Mesendoderm (in vitro differentiated cells): ENCODE measurements at regions not wholly inside any gene's neighbourhood (a gene's known extent, or its start where the extent isn't known, plus 50 kb on each side); places are given as distances from the start of the nearest gene placed in this dataset.

ENCODE experiments used
- DNase-seq: peaks from one replicate; pipeline ENCODE4 v3.0.0; 2013
- H2AK5ac ChIP-seq: 2 replicates; pipeline ENCODE4 v1.6.1; 2013; ENCODE audit warnings: low read length, inconsistent platforms
- H2BK120ac ChIP-seq: 2 replicates; pipeline ENCODE4 v1.6.1; 2013; ENCODE audit warnings: low read depth, mild to moderate bottlenecking, low read length, moderate library complexity, mixed read lengths
- H2BK15ac ChIP-seq: replicated peaks from 2 replicates; pipeline ENCODE4 v1.6.1; 2013; ENCODE audit warnings: low read depth, mild to moderate bottlenecking, moderate library complexity
- H2BK5ac ChIP-seq: 2 replicates; pipeline ENCODE4 v1.6.1; 2013; ENCODE audit warnings: low read length, inconsistent platforms
- H3K18ac ChIP-seq: 2 replicates; pipeline ENCODE4 v1.6.1; 2013; ENCODE audit warnings: mild to moderate bottlenecking, low read length, mixed read lengths
- H3K23ac ChIP-seq: one replicate; pipeline ENCODE4 v1.6.1; 2013; ENCODE audit warnings: low read length
- H3K27ac ChIP-seq: 2 replicates; pipeline ENCODE4 v1.5.1; 2013; ENCODE audit warnings: low read depth, mild to moderate bottlenecking, inconsistent platforms, low read length, moderate library complexity
- H3K27me3 ChIP-seq: 2 replicates; pipeline ENCODE4 v1.6.1; 2013; ENCODE audit warnings: low read length, control low read depth, mild to moderate bottlenecking, inconsistent platforms; ENCODE audit not compliant: insufficient read depth, poor library complexity
- H3K36me3 ChIP-seq: 2 replicates; pipeline ENCODE4 v1.6.1; 2013; ENCODE audit warnings: low read length, inconsistent platforms; ENCODE audit not compliant: control insufficient read depth, insufficient read depth
- H3K4ac ChIP-seq: one replicate; pipeline ENCODE4 v1.6.1; 2013; ENCODE audit warnings: low read depth, mild to moderate bottlenecking, low read length, moderate library complexity
- H3K4me1 ChIP-seq: 2 replicates; pipeline ENCODE4 v1.6.1; 2013; ENCODE audit warnings: low read depth, low read length, inconsistent platforms; ENCODE audit not compliant: control insufficient read depth
- H3K4me2 ChIP-seq: 2 replicates; pipeline ENCODE4 v1.6.1; 2013; ENCODE audit warnings: low read length
- H3K4me3 ChIP-seq: 2 replicates; pipeline ENCODE4 v1.5.1; 2013; ENCODE audit warnings: mild to moderate bottlenecking, low read length
- H3K56ac ChIP-seq: one replicate; pipeline ENCODE4 v1.6.1; 2013; ENCODE audit warnings: low read length
- H3K79me1 ChIP-seq: 2 replicates; pipeline ENCODE4 v1.6.1; 2013; ENCODE audit warnings: low read length, inconsistent platforms
- H3K79me2 ChIP-seq: 2 replicates; pipeline ENCODE4 v1.6.1; 2013; ENCODE audit warnings: mild to moderate bottlenecking, low read length; ENCODE audit not compliant: control insufficient read depth, insufficient read depth
- H3K9ac ChIP-seq: 2 replicates; pipeline ENCODE4 v1.6.1; 2013; ENCODE audit warnings: low read length, inconsistent platforms
- H4K5ac ChIP-seq: one replicate; pipeline ENCODE4 v1.6.1; 2013; ENCODE audit warnings: low read length
- H4K8ac ChIP-seq: one replicate; pipeline ENCODE4 v1.6.1; 2013; ENCODE audit warnings: low read depth, mild to moderate bottlenecking, control low read depth, low read length, moderate library complexity
- WGBS: extraction: QIAGEN DNeasy Blood & Tissue Kit; methylation state at CpG from one replicate; pipeline ENCODE4 v1.1.7; 2013; ENCODE audit warnings: low lambda C conversion rate, missing lambda C conversion rate; ENCODE audit not compliant: insufficient coverage; ENCODE audit errors: extremely low coverage; 5-methylcytosine and 5-hydroxymethylcytosine counted together

GRCh38 chr11:133732109-133732674, 113.1 kb downstream of the SPATA19 start:
- Histone ChIP-seq H3K56ac (no peak overlapping the region), H3K23ac (no peak overlapping the region), H3K4me3 (no peak overlapping the region), H3K4me2 (no peak overlapping the region), H4K8ac (no peak overlapping the region), H3K27ac (no peak overlapping the region), H3K4ac (no peak overlapping the region), H2AK5ac (no peak overlapping the region), H3K79me2 (no peaks in the 10 kb centered on the region), H3K36me3 (no peaks in the 10 kb centered on the region), H3K4me1 (no peaks in the 10 kb centered on the region), H2BK120ac (no peak overlapping the region), H3K79me1 (no peaks in the 10 kb centered on the region), H4K5ac (no peak overlapping the region), H3K27me3 (no peaks in the 10 kb centered on the region), H2BK5ac (no peak overlapping the region), H3K9ac (no peak overlapping the region), H3K18ac (no peak overlapping the region), H2BK15ac (no peak overlapping the region)
- WGBS, result no CpG with 5 or more reads among the region's 10 CpGs
- no peak for DNase-seq

GRCh38 chr11:133727774-133728173, 117.5 kb downstream of the SPATA19 start:
- no CpG with 5 or more reads among the region's 8 CpGs for WGBS

GRCh38 chr11:133726542-133726941, 118.8 kb downstream of the SPATA19 start:
- no peak overlapping the region for H3K23ac ChIP-seq
- no peaks in the 10 kb centered on the region for H3K36me3 ChIP-seq
- H3K27me3 ChIP-seq, result no peaks in the 10 kb centered on the region
- no peak overlapping the region for H3K56ac ChIP-seq
- H4K5ac ChIP-seq, result no peak overlapping the region
- no peaks in the 10 kb centered on the region for H3K79me2 ChIP-seq
- no peak overlapping the region for H3K4ac ChIP-seq
- WGBS, result no CpG with 5 or more reads among the region's 2 CpGs
- no peak overlapping the region for H3K27ac ChIP-seq
- H2BK5ac ChIP-seq, result no peak overlapping the region
- H3K18ac ChIP-seq, result no peak overlapping the region
- H2BK120ac ChIP-seq, result no peak overlapping the region
- H3K79me1 ChIP-seq, result no peaks in the 10 kb centered on the region
- no peaks in the 10 kb centered on the region for H3K4me1 ChIP-seq
- no peak overlapping the region for H2BK15ac ChIP-seq
- no peak overlapping the region for H4K8ac ChIP-seq
- H3K9ac ChIP-seq, result no peak overlapping the region
- DNase-seq, result no peak
- H3K4me2 ChIP-seq, result no peak overlapping the region
- no peak overlapping the region for H2AK5ac ChIP-seq
- H3K4me3 ChIP-seq, result no peak overlapping the region

More at GRCh38 chr11:133727774-133728173, 117.5 kb downstream of the SPATA19 start:
- H3K4me1 ChIP-seq, result no peaks in the 10 kb centered on the region
- H3K36me3 ChIP-seq, result no peaks in the 10 kb centered on the region
- H3K27ac ChIP-seq, result no peak overlapping the region
- H3K4ac ChIP-seq, result no peak overlapping the region
- no peak overlapping the region for H4K8ac ChIP-seq
- no peak overlapping the region for H3K23ac ChIP-seq
- H3K79me1 ChIP-seq, result no peaks in the 10 kb centered on the region
- H3K27me3 ChIP-seq, result no peaks in the 10 kb centered on the region
- no peak overlapping the region for H3K56ac ChIP-seq
- no peaks in the 10 kb centered on the region for H3K79me2 ChIP-seq
- no peak overlapping the region for H2AK5ac ChIP-seq
- H3K9ac ChIP-seq, result no peak overlapping the region
- DNase-seq, result no peak
- H3K4me2 ChIP-seq, result no peak overlapping the region
- H3K4me3 ChIP-seq, result no peak overlapping the region
- H4K5ac ChIP-seq, result no peak overlapping the region
- H2BK15ac ChIP-seq, result no peak overlapping the region
- H2BK120ac ChIP-seq, result no peak overlapping the region
- no peak overlapping the region for H2BK5ac ChIP-seq
- no peak overlapping the region for H3K18ac ChIP-seq

GRCh38 chr11:133724116-133724515, 121.2 kb downstream of the SPATA19 start:
- DNase-seq, result no peak
- Histone ChIP-seq H3K56ac (no peak overlapping the region), H3K27me3 (no peaks in the 10 kb centered on the region), H4K8ac (no peak overlapping the region), H3K9ac (no peak overlapping the region), H3K4me2 (no peak overlapping the region), H2BK120ac (no peak overlapping the region), H3K4me1 (no peaks in the 10 kb centered on the region), H3K23ac (no peak overlapping the region), H2AK5ac (no peak overlapping the region), H3K4ac (no peak overlapping the region), H3K4me3 (no peak overlapping the region), H4K5ac (no peak overlapping the region), H3K18ac (no peak overlapping the region), H2BK5ac (no peak overlapping the region), H3K36me3 (no peaks in the 10 kb centered on the region), H3K27ac (no peak overlapping the region), H3K79me1 (no peaks in the 10 kb centered on the region), H3K79me2 (no peaks in the 10 kb centered on the region), H2BK15ac (no peak overlapping the region)
- WGBS, result no CpG with 5 or more reads among the region's 7 CpGs

GRCh38 chr11:133723056-133723455, 122.3 kb downstream of the SPATA19 start:
- Histone ChIP-seq H4K5ac (no peak overlapping the region), H3K4me2 (no peak overlapping the region), H3K27ac (no peak overlapping the region), H3K4ac (no peak overlapping the region), H3K79me2 (no peaks in the 10 kb centered on the region), H3K23ac (no peak overlapping the region), H2BK120ac (no peak overlapping the region), H2BK15ac (no peak overlapping the region), H3K27me3 (no peaks in the 10 kb centered on the region), H3K4me1 (no peaks in the 10 kb centered on the region), H3K79me1 (no peaks in the 10 kb centered on the region), H2BK5ac (no peak overlapping the region), H2AK5ac (no peak overlapping the region), H3K18ac (no peak overlapping the region), H3K36me3 (no peaks in the 10 kb centered on the region), H3K9ac (no peak overlapping the region), H4K8ac (no peak overlapping the region), H3K56ac (no peak overlapping the region), H3K4me3 (no peak overlapping the region)
- no peak for DNase-seq
- no CpG with 5 or more reads among the region's 1 CpG for whole genome bisulfite sequencing

- no peak overlapping the region for H2BK5ac ChIP-seq
- no peak overlapping the region for H3K56ac ChIP-seq
- no peak overlapping the region for H3K4me3 ChIP-seq
- no peak overlapping the region for H3K4me2 ChIP-seq
- H3K27ac ChIP-seq, result no peak overlapping the region
- no peaks in the 10 kb centered on the region for H3K27me3 ChIP-seq
- no peak overlapping the region for H3K23ac ChIP-seq
- H4K8ac ChIP-seq, result no peak overlapping the region
- no CpG with 5 or more reads among the region's 6 CpGs for WGBS
- H3K4ac ChIP-seq, result no peak overlapping the region
- DNase-seq, result no peak
- H2AK5ac ChIP-seq, result no peak overlapping the region
- no peaks in the 10 kb centered on the region for H3K79me1 ChIP-seq
- no peak overlapping the region for H4K5ac ChIP-seq
- no peaks in the 10 kb centered on the region for H3K79me2 ChIP-seq
- no peak overlapping the region for H2BK120ac ChIP-seq
- H2BK15ac ChIP-seq, result no peak overlapping the region
- no peak overlapping the region for H3K9ac ChIP-seq
- no peaks in the 10 kb centered on the region for H3K36me3 ChIP-seq
- no peak overlapping the region for H3K18ac ChIP-seq
- H3K4me1 ChIP-seq, result no peaks in the 10 kb centered on the region
Measured at GRCh38 chr11:133720951-133721350, 124.4 kb downstream of the SPATA19 start.
